ENCODE measurements at regions not wholly inside any gene's neighbourhood (a gene's known extent, or its start where the extent isn't known, plus 50 kb on each side); places are given as distances from the start of the nearest gene placed in this dataset.
"Not testable (repeated sequence)": the region's sequence is repeated elsewhere in the genome, so short reads cannot be mapped to it uniquely, and the experiment has no call there.

- Histone ChIP-seq H2AFZ (ENCODE audit: low read length) (no peak overlapping the region), H3K79me2 (ENCODE audit: insufficient read depth, low read length) (no peaks in the 10 kb centered on the region), H4K20me1 (ENCODE audit: insufficient read depth, low read length) (no peaks in the 10 kb centered on the region), H3K27ac (ENCODE audit: low read depth, low read length) (no peak overlapping the region), H3K4me3 (ENCODE audit: insufficient read depth, low read length) (no peak overlapping the region), H3K9me3 (ENCODE audit: low read depth, low read length) (no peaks in the 10 kb centered on the region), H3K36me3 (ENCODE audit: insufficient read depth, low read length) (no peaks in the 10 kb centered on the region), H3K4me1 (ENCODE audit: insufficient read depth, low read length) (no peaks in the 10 kb centered on the region), H3K4me2 (ENCODE audit: insufficient read depth, low read length) (no peak overlapping the region), H3K27me3 (ENCODE audit: insufficient read depth, low read length) (no peaks in the 10 kb centered on the region)
- TF ChIP-seq CTCF (IDR thresholded peaks at IDR 0.05; ENCODE audit: extremely low read depth, low read depth, low read length) = no peak
- no peak for DNase-seq (ENCODE audit: insufficient read length, low spot score, missing footprints)
Observed at GRCh38 chr15:49723981-49724380, 103.1 kb downstream of the DTWD1 start.

- no peak for TF ChIP-seq CTCF (IDR thresholded peaks at IDR 0.05; ENCODE audit: extremely low read depth, low read depth, low read length)
- H3K4me1 ChIP-seq (ENCODE audit: insufficient read depth, low read length) = no peaks in the 10 kb centered on the region
- H3K27ac ChIP-seq (ENCODE audit: low read depth, low read length) = no peak overlapping the region
- H3K4me2 ChIP-seq (ENCODE audit: insufficient read depth, low read length) = no peak overlapping the region
- H4K20me1 ChIP-seq (ENCODE audit: insufficient read depth, low read length) = no peaks in the 10 kb centered on the region
- H3K36me3 ChIP-seq (ENCODE audit: insufficient read depth, low read length) = no peaks in the 10 kb centered on the region
- no peak for DNase-seq (ENCODE audit: insufficient read length, low spot score, missing footprints)
- H3K9me3 ChIP-seq (ENCODE audit: low read depth, low read length) = no peaks in the 10 kb centered on the region
- no peak overlapping the region for H2AFZ ChIP-seq (ENCODE audit: low read length)
- H3K79me2 ChIP-seq (ENCODE audit: insufficient read depth, low read length) = no peaks in the 10 kb centered on the region
- no peaks in the 10 kb centered on the region for H3K27me3 ChIP-seq (ENCODE audit: insufficient read depth, low read length)
- H3K4me3 ChIP-seq (ENCODE audit: insufficient read depth, low read length) = no peak overlapping the region
Observed at GRCh38 chr15:49731187-49732099, 110.6 kb downstream of the DTWD1 start.

- not testable (repeated sequence) for H4K20me1 ChIP-seq (ENCODE audit: insufficient read depth, low read length); DNase-seq (ENCODE audit: insufficient read length, low spot score, missing footprints); H3K79me2 ChIP-seq (ENCODE audit: insufficient read depth, low read length); H3K27me3 ChIP-seq (ENCODE audit: insufficient read depth, low read length); H3K27ac ChIP-seq (ENCODE audit: low read depth, low read length); H2AFZ ChIP-seq (ENCODE audit: low read length); H3K4me1 ChIP-seq (ENCODE audit: insufficient read depth, low read length); H3K4me3 ChIP-seq (ENCODE audit: insufficient read depth, low read length); H3K36me3 ChIP-seq (ENCODE audit: insufficient read depth, low read length); H3K9me3 ChIP-seq (ENCODE audit: low read depth, low read length); H3K4me2 ChIP-seq (ENCODE audit: insufficient read depth, low read length)
Observed at GRCh38 chr15:49732109-49732508, 111.3 kb downstream of the DTWD1 start.

GRCh38 chr15:49734089-49734488 is 113.2 kb downstream of the DTWD1 start:
- H3K4me1 ChIP-seq (ENCODE audit: insufficient read depth, low read length); H3K79me2 ChIP-seq (ENCODE audit: insufficient read depth, low read length); H4K20me1 ChIP-seq (ENCODE audit: insufficient read depth, low read length); H3K36me3 ChIP-seq (ENCODE audit: insufficient read depth, low read length); H3K27me3 ChIP-seq (ENCODE audit: insufficient read depth, low read length); H3K4me2 ChIP-seq (ENCODE audit: insufficient read depth, low read length); H3K27ac ChIP-seq (ENCODE audit: low read depth, low read length); H3K9me3 ChIP-seq (ENCODE audit: low read depth, low read length); DNase-seq (ENCODE audit: insufficient read length, low spot score, missing footprints); H2AFZ ChIP-seq (ENCODE audit: low read length); H3K4me3 ChIP-seq (ENCODE audit: insufficient read depth, low read length): not testable (repeated sequence)

GRCh38 chr15:49734831-49735508 is 114.1 kb downstream of the DTWD1 start:
- Histone ChIP-seq H3K27me3 (ENCODE audit: insufficient read depth, low read length) (no peaks in the 10 kb centered on the region), H3K9me3 (ENCODE audit: low read depth, low read length) (no peaks in the 10 kb centered on the region)
- DNase-seq (ENCODE audit: insufficient read length, low spot score, missing footprints) = no peak

More at GRCh38 chr15:49734831-49735508, 114.1 kb downstream of the DTWD1 start:
- H4K20me1 ChIP-seq (ENCODE audit: insufficient read depth, low read length) = no peaks in the 10 kb centered on the region
- H3K4me1 ChIP-seq (ENCODE audit: insufficient read depth, low read length) = no peaks in the 10 kb centered on the region
- no peak for TF ChIP-seq CTCF (IDR thresholded peaks at IDR 0.05; ENCODE audit: extremely low read depth, low read depth, low read length)
- no peaks in the 10 kb centered on the region for H3K36me3 ChIP-seq (ENCODE audit: insufficient read depth, low read length)
- H3K4me3 ChIP-seq (ENCODE audit: insufficient read depth, low read length) = no peak overlapping the region
- no peaks in the 10 kb centered on the region for H3K79me2 ChIP-seq (ENCODE audit: insufficient read depth, low read length)
- H2AFZ ChIP-seq (ENCODE audit: low read length) = no peak overlapping the region
- no peak overlapping the region for H3K4me2 ChIP-seq (ENCODE audit: insufficient read depth, low read length)
- H3K27ac ChIP-seq (ENCODE audit: low read depth, low read length) = no peak overlapping the region
